GM23338 (cell line): ENCODE measurements at regions not wholly inside any gene's neighbourhood (a gene's known extent, or its start where the extent isn't known, plus 50 kb on each side); places are given as distances from the start of the nearest gene placed in this dataset.
"Not testable (repeated sequence)": the region's sequence is repeated elsewhere in the genome, so short reads cannot be mapped to it uniquely, and the experiment has no call there.

Experiments
- ATAC-seq: fragments of 200-7000 bp; cut with Tn5 transposase; 3 replicates; pipeline ENCODE4 v1.9.1; 2020
- DNase-seq: peaks from one replicate; pipeline ENCODE4 v3.0.0-alpha.2; 2015; ENCODE audit warnings: low spot score
- H2AFZ ChIP-seq: fragments of 200-600 bp; sonication (generic); 2 replicates; pipeline ENCODE4 v1.8.0; 2016; ENCODE audit warnings: antibody characterized with exemption, mild to moderate bottlenecking, moderate library complexity
- H3F3A ChIP-seq: fragments of 200-600 bp; sonication (generic); replicated peaks from 2 replicates; pipeline ENCODE4 v1.8.0; 2017; ENCODE audit warnings: antibody characterized with exemption, mixed run types, low read depth
- H3K27ac ChIP-seq: fragments of 200-600 bp; sonication (generic); 2 replicates; pipeline ENCODE4 v1.6.1; 2016; ENCODE audit warnings: low read depth
- H3K27me3 ChIP-seq: fragments of 200-600 bp; sonication (generic); 2 replicates; pipeline ENCODE4 v1.8.0; 2016; ENCODE audit warnings: mild to moderate bottlenecking, mixed run types, moderate library complexity; ENCODE audit not compliant: insufficient read depth
- H3K36me3 ChIP-seq: fragments of 200-600 bp; sonication (generic); 2 replicates; pipeline ENCODE4 v1.8.0; 2016; ENCODE audit warnings: mild to moderate bottlenecking; ENCODE audit not compliant: insufficient read depth
- H3K4me1 ChIP-seq: fragments of 200-600 bp; sonication (generic); 2 replicates; pipeline ENCODE4 v1.8.0; 2016; ENCODE audit warnings: mild to moderate bottlenecking, moderate library complexity; ENCODE audit not compliant: insufficient read depth
- H3K4me2 ChIP-seq: fragments of 200-600 bp; sonication (generic); 2 replicates; pipeline ENCODE4 v1.7.1; 2017; ENCODE audit warnings: mixed run types
- H3K4me3 ChIP-seq: fragments of 200-600 bp; sonication (generic); 2 replicates; pipeline ENCODE4 v1.6.1; 2016; ENCODE audit warnings: mixed run types
- H3K79me2 ChIP-seq: fragments of 200-600 bp; sonication (generic); replicated peaks from 2 replicates; pipeline ENCODE4 v1.8.0; 2017; ENCODE audit warnings: mild to moderate bottlenecking; ENCODE audit not compliant: insufficient read depth
- H3K9me2 ChIP-seq: fragments of 200-600 bp; sonication (generic); 2 replicates; pipeline ENCODE4 v1.8.0; 2017; ENCODE audit not compliant: insufficient read depth
- H4K20me1 ChIP-seq: fragments of 200-600 bp; sonication (generic); replicated peaks from 2 replicates; pipeline ENCODE4 v1.8.0; 2017; ENCODE audit warnings: mild to moderate bottlenecking; ENCODE audit not compliant: insufficient read depth
- H3K27ac Mint-ChIP-seq: 2 replicates; pipeline ENCODE4 v1.8.0; 2020; ENCODE audit warnings: inconsistent platforms, mild to moderate bottlenecking, moderate library complexity, mixed read lengths
- H3K27me3 Mint-ChIP-seq: 3 replicates; pipeline ENCODE4 v1.8.0; 2022; ENCODE audit warnings: low read depth, mild to moderate bottlenecking, moderate library complexity, mixed read lengths, inconsistent platforms; ENCODE audit not compliant: insufficient read depth, poor library complexity
- H3K36me3 Mint-ChIP-seq: 3 replicates; pipeline ENCODE4 v1.8.0; 2021; ENCODE audit warnings: low read depth, mild to moderate bottlenecking, inconsistent platforms, moderate library complexity, mixed read lengths
- H3K4me1 Mint-ChIP-seq: 3 replicates; pipeline ENCODE4 v1.8.0; 2020; ENCODE audit warnings: mild to moderate bottlenecking, inconsistent platforms, mixed read lengths
- H3K4me3 Mint-ChIP-seq: 3 replicates; pipeline ENCODE4 v1.8.0; 2021; ENCODE audit warnings: moderate library complexity, mild to moderate bottlenecking, inconsistent platforms, mixed read lengths
- H3K9me3 Mint-ChIP-seq: 3 replicates; pipeline ENCODE4 v1.8.0; 2020; ENCODE audit warnings: moderate library complexity, mild to moderate bottlenecking, inconsistent platforms, mixed read lengths
- CREB1 ChIP-seq: fragments of 250-450 bp; sonication (Bioruptor Pico); IDR thresholded peaks from 2 replicates; pipeline ENCODE4 v1.5.0; 2020; ENCODE audit warnings: low read depth, mild to moderate bottlenecking, moderate library complexity
- ETS1 ChIP-seq: IDR thresholded peaks from 2 replicates; pipeline ENCODE4 v1.6.1; 2016; ENCODE audit warnings: antibody characterized with exemption
- JUNB ChIP-seq: IDR thresholded peaks from one replicate; pipeline ENCODE4 v1.6.1; 2016; ENCODE audit warnings: antibody characterized with exemption; ENCODE audit not compliant: unreplicated experiment
- NANOG ChIP-seq: IDR thresholded peaks from 2 replicates; pipeline ENCODE4 v1.6.1; 2016; ENCODE audit warnings: antibody characterized with exemption, borderline replicate concordance
- REST ChIP-seq: IDR thresholded peaks from one replicate; pipeline ENCODE4 v1.6.1; 2018; ENCODE audit warnings: antibody characterized with exemption; ENCODE audit not compliant: unreplicated experiment
- STAT1 ChIP-seq: IDR thresholded peaks from one replicate; pipeline ENCODE4 v1.6.1; 2016; ENCODE audit warnings: antibody characterized with exemption; ENCODE audit not compliant: unreplicated experiment
- ZNF331 ChIP-seq: fragments of 250-450 bp; sonication (Bioruptor Pico); IDR thresholded peaks from 2 replicates; pipeline ENCODE4 v1.5.0; 2020; ENCODE audit warnings: low read depth, mild to moderate bottlenecking, moderate library complexity
- ZNF462 ChIP-seq: fragments of 250-450 bp; sonication (Bioruptor Pico); IDR thresholded peaks from 2 replicates; pipeline ENCODE4 v1.5.0; 2020; ENCODE audit warnings: mild to moderate bottlenecking, moderate library complexity

- no peak overlapping the region for H2AFZ ChIP-seq
- no peak overlapping the region for H3K27ac ChIP-seq
- DNase-seq (no peak), ATAC-seq (no peak)
- no peaks in the 10 kb centered on the region for H3K36me3 ChIP-seq
- Mint-ChIP-seq H3K27me3 (peaks cover 16% of the 10 kb centered on the region), H3K4me3 (no peak overlapping the region), H3K9me3 (no peaks in the 10 kb centered on the region; the same call in 2 of the 3 replicates), H3K4me1 (peaks cover 21% of the 10 kb centered on the region), H3K36me3 (no peaks in the 10 kb centered on the region), H3K27ac (no peak overlapping the region)
- H3K9me2 ChIP-seq = no peaks in the 10 kb centered on the region
- H3K4me2 ChIP-seq = no peak overlapping the region
- no peaks in the 10 kb centered on the region for H3K79me2 ChIP-seq
- H3F3A ChIP-seq = 0 out of 2 replicates have a peak, but pooled peaks cover 8% of the 10 kb centered on the region
- H4K20me1 ChIP-seq = no peaks in the 10 kb centered on the region
- no peak overlapping the region for H3K4me3 ChIP-seq
- H3K4me1 ChIP-seq = peaks cover 10% of the 10 kb centered on the region
- TF ChIP-seq STAT1 (no peak), ZNF331 (no peak), JUNB (no peak), ZNF462 (CRISPR knock-in tag) (no peak), NANOG (no peak), CREB1 (CRISPR knock-in tag) (no peak), REST (no peak), ETS1 (no peak)
- H3K27me3 ChIP-seq = no peaks in the 10 kb centered on the region
Measured at GRCh38 chr16:29154088-29154487, 169.2 kb downstream of the LAT start.

- not testable (repeated sequence) for H3K4me3 ChIP-seq, H3K4me3 Mint-ChIP-seq, H3K79me2 ChIP-seq, H3K27ac ChIP-seq, H3K36me3 Mint-ChIP-seq, H3K9me3 Mint-ChIP-seq, H3K4me2 ChIP-seq, H3K27ac Mint-ChIP-seq, H4K20me1 ChIP-seq, H3F3A ChIP-seq, H3K36me3 ChIP-seq, H2AFZ ChIP-seq, ATAC-seq, DNase-seq, H3K27me3 ChIP-seq, H3K9me2 ChIP-seq
- peaks cover 10% of the 10 kb centered on the region for H3K4me1 ChIP-seq
- peaks cover 21% of the 10 kb centered on the region for H3K4me1 Mint-ChIP-seq
- H3K27me3 Mint-ChIP-seq = peaks cover 14% of the 10 kb centered on the region
Measured at GRCh38 chr16:29153307-29153706, 168.5 kb downstream of the LAT start.
